Stimulated activated CD4-positive, alpha-beta T cell treated with anti-CD3 and anti-CD28 coated beads, Interleukin-15, amount 100 ng/mL, for 1 hour (primary cell): ENCODE measurements at regions not wholly inside any gene's neighbourhood (a gene's known extent, or its start where the extent isn't known, plus 50 kb on each side); places are given as distances from the start of the nearest gene placed in this dataset.

Experiments used
- DNase-seq, 2 donors: peaks; one replicate each; pipeline ENCODE4 v3.0.0-alpha.2; 2020; ENCODE audit warnings: low read depth in 1 of 2, low spot score in 1 of 2

DNA sequence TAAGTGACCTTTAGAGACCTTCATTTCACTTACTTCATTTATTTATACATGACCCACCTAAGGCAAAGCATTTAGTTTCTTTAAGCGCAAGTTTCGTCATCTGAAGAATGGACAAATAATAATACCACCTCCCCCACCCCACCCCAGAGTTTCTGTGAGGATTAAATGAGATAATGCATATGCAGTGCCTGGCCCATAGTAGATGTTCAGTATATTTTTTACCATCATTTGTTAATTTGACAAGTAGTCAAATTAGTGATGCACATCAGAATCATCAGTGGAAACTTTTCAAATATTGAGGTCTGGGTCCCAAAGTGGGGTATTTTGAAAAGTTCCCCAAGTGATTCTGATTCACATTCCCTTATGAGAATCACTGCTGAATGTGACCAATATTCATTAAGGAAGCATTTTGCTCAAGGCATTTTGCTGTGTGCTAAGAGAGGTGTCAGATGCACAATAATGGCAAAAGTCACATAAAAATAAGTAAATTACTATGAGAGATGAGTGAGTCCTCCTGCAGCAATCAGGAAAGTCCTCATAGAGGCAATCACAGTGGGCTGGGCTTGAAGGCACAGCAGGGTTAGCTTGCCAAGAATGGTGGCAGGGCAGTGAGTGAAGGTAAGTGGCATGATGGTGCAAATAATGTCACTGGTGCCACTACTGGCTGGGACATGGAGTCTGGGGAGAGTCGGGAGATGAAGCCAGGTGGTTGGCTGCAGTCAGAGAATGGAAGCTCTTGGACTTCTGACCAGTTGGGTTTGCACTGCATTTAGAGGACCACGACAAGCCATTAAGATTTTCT is 244.1 kb downstream of the PTEN start:
- DNase-seq: no peak

- DNase-seq: no peak
These were observed 244.7 kb downstream of the PTEN start for GRCh38 chr10:88108115-88108610.

DNA sequence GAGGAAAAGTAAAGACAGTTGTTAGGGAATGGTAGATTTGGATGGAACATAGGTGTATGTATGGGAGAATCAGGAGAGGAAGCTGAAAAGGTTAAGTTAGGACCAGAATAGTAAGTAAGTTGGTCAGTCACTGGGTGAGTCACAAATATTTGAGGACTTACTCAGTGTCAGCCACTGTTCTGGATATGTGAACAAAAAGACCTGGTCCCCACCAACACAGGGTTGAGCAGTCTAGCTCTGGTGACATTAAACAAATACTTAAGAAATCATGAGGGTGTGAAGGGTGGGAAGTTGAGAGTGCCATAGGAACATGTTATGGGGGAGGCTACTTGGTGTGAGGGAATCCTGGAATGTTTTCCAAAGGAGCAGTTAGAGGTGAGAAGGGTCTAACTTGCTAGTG is 246.9 kb downstream of the PTEN start:
- DNase-seq: no peak

DNA sequence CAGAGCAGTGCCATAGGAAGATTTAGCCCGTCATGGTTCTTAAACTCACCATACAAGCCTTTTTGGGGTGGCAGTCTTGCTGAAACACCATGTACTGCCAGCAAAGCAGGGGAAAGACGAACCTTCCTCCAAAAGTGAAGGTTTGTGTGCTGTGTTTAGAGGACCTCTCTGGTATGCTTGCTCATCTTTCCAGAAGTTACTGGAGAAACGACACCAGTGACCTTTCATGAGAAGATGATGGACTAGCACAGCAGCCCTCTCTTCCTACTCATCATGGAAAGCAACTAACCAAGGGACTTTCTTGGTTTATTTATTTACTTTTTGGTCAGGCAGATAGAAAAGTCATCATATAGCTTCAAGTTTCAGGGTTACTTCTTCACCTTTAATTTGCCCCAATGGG is 247.4 kb downstream of the PTEN start:
- no peak for DNase-seq

DNA sequence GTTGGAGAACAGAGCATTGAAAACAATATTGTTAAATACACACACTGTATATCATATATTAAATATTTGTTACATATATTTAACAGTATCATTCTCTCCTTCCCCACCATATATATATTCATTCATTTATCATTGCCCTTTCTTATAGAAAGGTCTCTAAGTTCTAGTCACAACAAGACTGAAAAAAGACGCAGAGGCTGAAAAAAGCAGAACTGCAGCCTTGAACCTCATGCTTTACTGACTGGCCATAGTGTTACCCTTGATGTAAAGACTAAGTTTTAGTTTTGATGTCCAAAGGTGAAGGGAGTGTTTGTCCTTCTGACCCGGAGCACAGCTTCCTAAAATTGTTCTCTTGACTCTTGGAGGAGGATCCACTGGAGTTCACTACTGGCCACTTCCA is 247.9 kb downstream of the PTEN start:
- no peak for DNase-seq

- no peak for DNase-seq
These were observed 249.8 kb downstream of the PTEN start for GRCh38 chr10:88113232-88113631.

- DNase-seq: no peak
These were observed 250.3 kb downstream of the PTEN start for GRCh38 chr10:88113657-88114272.

GRCh38 chr10:88114368-88114767 is 250.9 kb downstream of the PTEN start:
- DNase-seq: no peak

GRCh38 chr10:88115407-88115806 is 252.0 kb downstream of the PTEN start:
- DNase-seq: no peak

DNA sequence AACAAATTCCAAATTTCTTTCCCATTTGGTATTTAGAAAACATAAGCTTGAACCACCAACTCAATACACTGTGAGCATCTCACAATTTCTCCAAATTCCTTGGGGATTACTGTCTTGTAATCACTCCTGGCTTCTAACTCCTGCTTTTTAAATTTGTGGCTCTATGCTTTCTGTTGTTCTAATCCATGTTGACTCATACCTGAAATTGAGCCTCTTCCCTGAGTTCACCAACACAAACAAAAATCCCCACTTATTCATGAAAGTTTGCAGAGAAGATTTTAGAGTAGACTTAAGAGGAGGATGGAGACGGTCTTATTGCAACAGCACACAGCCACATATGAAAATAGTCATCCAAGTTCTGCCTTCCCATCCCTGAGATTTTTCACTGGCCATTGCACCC is 252.5 kb downstream of the PTEN start:
- DNase-seq: no peak

- DNase-seq: no peak
These were observed 253.1 kb downstream of the PTEN start for GRCh38 chr10:88116481-88116880.

DNA sequence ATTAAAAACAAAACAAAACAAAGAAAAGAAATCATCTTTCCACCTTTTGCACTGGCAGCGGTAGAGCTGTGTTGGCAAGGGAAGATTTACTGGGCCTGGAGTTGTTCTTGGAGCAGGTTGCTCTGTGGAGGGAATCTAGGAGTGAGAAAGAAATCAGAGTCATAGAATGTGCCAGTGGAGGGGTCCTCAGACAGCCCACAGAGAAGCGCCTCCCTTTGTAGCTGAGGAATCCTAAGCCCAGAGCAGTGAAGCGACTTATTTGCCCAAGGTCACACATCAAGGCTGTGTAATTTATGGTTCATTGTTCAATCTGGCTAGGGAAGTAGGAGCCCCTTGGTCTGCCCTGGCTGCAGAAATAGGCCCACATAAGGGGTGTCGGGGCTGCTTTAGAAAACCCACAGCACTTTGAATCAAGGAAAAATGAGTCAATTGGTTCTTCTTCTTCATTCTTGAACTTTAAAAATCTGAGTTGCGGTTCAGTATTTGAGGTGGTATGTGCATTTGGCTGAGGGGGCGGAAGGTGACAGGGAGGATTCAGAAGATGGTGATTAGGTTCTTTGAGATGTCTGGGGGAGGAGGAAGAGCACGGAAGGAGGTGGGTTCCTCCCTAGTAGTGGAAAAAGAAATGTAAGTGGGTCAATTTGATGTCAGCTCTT is 253.7 kb downstream of the PTEN start:
- peak in 1 of 2 donors; percentile 15 for DNase-seq

GRCh38 chr10:88117869-88118632 is 254.6 kb downstream of the PTEN start:
- no peak for DNase-seq

GRCh38 chr10:88118729-88119128 is 255.3 kb downstream of the PTEN start:
- DNase-seq: no peak

DNA sequence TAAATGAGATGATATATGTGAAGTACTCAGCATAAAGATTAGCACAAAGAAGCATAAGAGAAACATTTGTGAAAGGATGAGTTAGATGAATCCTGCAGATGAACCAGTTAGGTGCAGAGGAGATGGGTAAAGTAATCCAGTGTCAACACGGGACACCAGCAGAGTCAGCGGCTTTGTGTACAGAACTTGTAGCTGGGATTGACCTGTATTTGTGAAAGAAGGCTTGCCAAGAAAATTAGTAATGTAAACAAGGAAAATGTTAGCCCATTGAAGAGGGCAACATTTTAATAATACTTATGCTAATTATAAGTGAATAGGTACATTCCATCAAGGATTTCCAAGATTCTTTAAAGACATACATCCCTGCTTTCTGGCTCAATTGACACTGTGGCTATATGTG is 255.7 kb downstream of the PTEN start:
- no peak for DNase-seq

DNA sequence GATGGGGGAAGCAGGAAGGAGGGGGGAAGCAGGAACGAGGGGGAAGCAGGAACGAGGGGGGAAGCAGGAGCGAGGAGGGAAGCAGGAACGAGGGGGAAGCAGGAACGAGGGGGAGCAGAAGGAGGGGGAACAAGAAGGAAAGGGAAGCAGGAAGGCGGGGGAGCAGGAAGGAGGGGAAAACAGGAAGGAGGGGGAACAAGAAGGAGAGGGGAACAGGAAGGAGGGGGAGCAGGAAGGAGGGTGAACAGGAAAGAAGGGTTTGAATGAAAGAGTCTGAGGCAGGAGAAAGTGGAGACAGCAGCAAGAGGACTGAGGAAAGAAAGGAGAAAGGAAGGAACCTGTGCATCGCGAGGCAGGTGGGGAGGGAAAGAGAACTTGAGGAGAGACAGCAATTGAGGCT is 256.6 kb downstream of the PTEN start:
- DNase-seq: no peak

- no peak for DNase-seq
These were observed 257.3 kb downstream of the PTEN start for GRCh38 chr10:88120599-88121333.

GRCh38 chr10:88121361-88121760 is 257.9 kb downstream of the PTEN start:
- DNase-seq: no peak

GRCh38 chr10:88122145-88122544 is 258.7 kb downstream of the PTEN start:
- DNase-seq: no peak

- no peak for DNase-seq
These were observed 259.2 kb downstream of the PTEN start for GRCh38 chr10:88122576-88122975.

- no peak for DNase-seq
These were observed 262.3 kb downstream of the PTEN start for GRCh38 chr10:88125766-88126165.
